Endothelial cell of umbilical vein (primary cell): ENCODE measurements at regions not wholly inside any gene's neighbourhood (a gene's known extent, or its start where the extent isn't known, plus 50 kb on each side); places are given as distances from the start of the nearest gene placed in this dataset.

Experiments
- POLR2A ChIP-seq: IDR thresholded peaks from 2 replicates; pipeline ENCODE4 v1.6.1; 2012; ENCODE audit warnings: low read depth, mild to moderate bottlenecking, control low read depth, low read length
- POLR2AphosphoS5 ChIP-seq: IDR thresholded peaks from 2 replicates; pipeline ENCODE4 v1.6.1; 2012; ENCODE audit warnings: low read depth, mild to moderate bottlenecking, control low read depth, low read length, moderate library complexity; ENCODE audit not compliant: insufficient read depth
- TF ChIP-seq, protein P1 (sequence below): IDR thresholded peaks from 2 replicates; pipeline ENCODE4 v1.6.1; 2011; ENCODE audit not compliant: insufficient read depth, insufficient read length
- TF ChIP-seq, protein P2 (sequence below), 2 donors: IDR thresholded peaks; 1 replicate in 1 of 2; 2 replicates in 1 of 2; pipeline ENCODE4 v1.5.1; 2011; ENCODE audit warnings: low read length in 2 of 2, mild to moderate bottlenecking in 2 of 2, moderate library complexity in 2 of 2, control low read depth in 1 of 2, inconsistent platforms in 1 of 2, low read depth in 1 of 2; ENCODE audit not compliant: insufficient read depth in 1 of 2; ENCODE audit errors: extremely low read depth in 1 of 2

- TF ChIP-seq POLR2AphosphoS5 (no peak), POLR2A (no peak)
- TF ChIP-seq, protein P1, sequence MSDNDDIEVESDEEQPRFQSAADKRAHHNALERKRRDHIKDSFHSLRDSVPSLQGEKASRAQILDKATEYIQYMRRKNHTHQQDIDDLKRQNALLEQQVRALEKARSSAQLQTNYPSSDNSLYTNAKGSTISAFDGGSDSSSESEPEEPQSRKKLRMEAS = no peak
- TF ChIP-seq, protein P2, sequence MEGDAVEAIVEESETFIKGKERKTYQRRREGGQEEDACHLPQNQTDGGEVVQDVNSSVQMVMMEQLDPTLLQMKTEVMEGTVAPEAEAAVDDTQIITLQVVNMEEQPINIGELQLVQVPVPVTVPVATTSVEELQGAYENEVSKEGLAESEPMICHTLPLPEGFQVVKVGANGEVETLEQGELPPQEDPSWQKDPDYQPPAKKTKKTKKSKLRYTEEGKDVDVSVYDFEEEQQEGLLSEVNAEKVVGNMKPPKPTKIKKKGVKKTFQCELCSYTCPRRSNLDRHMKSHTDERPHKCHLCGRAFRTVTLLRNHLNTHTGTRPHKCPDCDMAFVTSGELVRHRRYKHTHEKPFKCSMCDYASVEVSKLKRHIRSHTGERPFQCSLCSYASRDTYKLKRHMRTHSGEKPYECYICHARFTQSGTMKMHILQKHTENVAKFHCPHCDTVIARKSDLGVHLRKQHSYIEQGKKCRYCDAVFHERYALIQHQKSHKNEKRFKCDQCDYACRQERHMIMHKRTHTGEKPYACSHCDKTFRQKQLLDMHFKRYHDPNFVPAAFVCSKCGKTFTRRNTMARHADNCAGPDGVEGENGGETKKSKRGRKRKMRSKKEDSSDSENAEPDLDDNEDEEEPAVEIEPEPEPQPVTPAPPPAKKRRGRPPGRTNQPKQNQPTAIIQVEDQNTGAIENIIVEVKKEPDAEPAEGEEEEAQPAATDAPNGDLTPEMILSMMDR (IDR thresholded peaks at IDR 0.05; ENCODE audit: extremely low read depth in 1 of 2, insufficient read depth in 1 of 2, low read depth in 1 of 2, low read length in 2 of 2) = no peak
Observed at GRCh38 chr6:33508935-33509926, 54.9 kb downstream of the ZBTB9 start.
